ENCODE measurements at regions not wholly inside any gene's neighbourhood (a gene's known extent, or its start where the extent isn't known, plus 50 kb on each side); places are given as distances from the start of the nearest gene placed in this dataset.

- no peak for TF ChIP-seq REST (IDR thresholded peaks at IDR 0.05)
Measured at GRCh38 chr21:17668479-17669140, 55.9 kb upstream of the BTG3 start (continued).

GRCh38 chr21:17667256-17667655 lies 54.6 kb upstream of the BTG3 start:
- WGBS, result 88% methylated on average over 5 of the region's 5 CpGs

More at GRCh38 chr21:17667256-17667655, 54.6 kb upstream of the BTG3 start:
- Histone ChIP-seq H3K27ac (ENCODE audit: low read depth in 1 of 2, low read length in 2 of 2) (no peak overlapping the region), H3K4me1 (ENCODE audit: control insufficient read depth in 4 of 4, insufficient read depth in 4 of 4, low read length in 3 of 4) (no peaks in the 10 kb centered on the region), H3K9ac (ENCODE audit: low read depth in 1 of 2, low read length in 2 of 2) (no peak overlapping the region), H3K9me3 (ENCODE audit: control insufficient read depth in 4 of 4, low read length in 3 of 4) (no peaks in the 10 kb centered on the region), H3K36me3 (ENCODE audit: control insufficient read depth in 4 of 4, insufficient read depth in 3 of 4, low read depth in 1 of 4, low read length in 3 of 4) (no peaks in the 10 kb centered on the region), H3K4me3 (ENCODE audit: low read depth in 1 of 3, low read length in 3 of 3) (no peak overlapping the region), H3K27me3 (ENCODE audit: control insufficient read depth in 4 of 4, insufficient read depth in 4 of 4, low read length in 3 of 4) (no peaks in the 10 kb centered on the region)
- TF ChIP-seq HNF4G (IDR thresholded peaks at IDR 0.05) (no peak), HNF4A (conservative IDR thresholded peaks at IDR 0.05) (no peak), GABPA (IDR thresholded peaks at IDR 0.05 in 1 of 2, conservative IDR thresholded peaks at IDR 0.05 in 1 of 2) (no peak), CTCF (IDR thresholded peaks at IDR 0.05; ENCODE audit: low read depth, low read length, missing input control) (no peak), ZBTB33 (IDR thresholded peaks at IDR 0.05) (no peak), RAD21 (IDR thresholded peaks at IDR 0.05) (no peak), EGR1 (IDR thresholded peaks at IDR 0.05; ENCODE audit: low read depth in 2 of 2) (no peak), RXRA (IDR thresholded peaks at IDR 0.05) (no peak), MAX (IDR thresholded peaks at IDR 0.05) (no peak), YY1 (IDR thresholded peaks at IDR 0.05) (no peak), REST (IDR thresholded peaks at IDR 0.05) (no peak), TAF1 (conservative IDR thresholded peaks at IDR 0.05) (no peak), JUND (IDR thresholded peaks at IDR 0.05) (no peak), SP1 (IDR thresholded peaks at IDR 0.05) (no peak), FOXA2 (IDR thresholded peaks at IDR 0.05) (no peak), FOXA1 (IDR thresholded peaks at IDR 0.05) (no peak), ATF3 (IDR thresholded peaks at IDR 0.05) (no peak), NR2F2 (IDR thresholded peaks at IDR 0.05) (no peak)
- no peak for DNase-seq (ENCODE audit: low spot score)

Data from liver (tissue), 8 donors.